HepG2 (cell line): ENCODE measurements at regions not wholly inside any gene's neighbourhood (a gene's known extent, or its start where the extent isn't known, plus 50 kb on each side); places are given as distances from the start of the nearest gene placed in this dataset.
A peak's percentile ranks its signal among the peaks of the same experiment; 100 is the strongest.
"Not testable (repeated sequence)": the region's sequence is repeated elsewhere in the genome, so short reads cannot be mapped to it uniquely, and the experiment has no call there.

Experiments used
- ATAC-seq: fragments of 200-7000 bp; cut with Tn5 transposase; 3 replicates; pipeline ENCODE4 v1.9.1; 2020; ENCODE audit warnings: mild to moderate bottlenecking, moderate library complexity
- BruUV-seq: library from RNA; stranded (reverse); fragments of 400-500 nt; replicated peaks from 2 replicates; lab custom pipeline; 2021; lab: Mats Ljungman, UMichigan
- CTCF ChIA-PET: fragments of 300-600 bp; formaldehyde crosslinking; extraction: SDS; loops from one replicate; lab custom pipeline; 2021; ENCODE audit warnings: low total read pairs, inconsistent platforms, low intra/inter-chr PET ratio; lab: Yijun Ruan, JAX
- POLR2A ChIA-PET: fragments of 350-600 bp; sonication (Branson Sonifier 250); formaldehyde crosslinking; loops from one replicate; lab custom pipeline; 2020; ENCODE audit warnings: antibody characterized with exemption, inconsistent platforms; lab: Yijun Ruan, JAX
- DNase-seq: peaks from one replicate; pipeline ENCODE4 v3.0.0-alpha.2; 2015; ENCODE audit warnings: low spot score
- FAIRE-seq: peaks from 3 replicates; lab custom pipeline; 2011; peaks lifted over from hg19 to GRCh38; lab: Jason Lieb, UNC
- H2AFZ ChIP-seq: one replicate; pipeline ENCODE4 v1.6.1; 2011; ENCODE audit warnings: low read length, inconsistent platforms
- H3K27ac ChIP-seq: fragments of 300-600 bp; 3 replicates; pipeline ENCODE4 v1.8.0; 2011; ENCODE audit warnings: mixed run types, mild to moderate bottlenecking, mixed read lengths, low read length, inconsistent platforms; ENCODE audit not compliant: insufficient read depth; ENCODE audit errors: extremely low read length
- H3K27me3 ChIP-seq, 2 experiments: fragments of 200-600 bp in 1 of 2; 2 replicates in 1 of 2; 3 replicates in 1 of 2; pipeline versions ENCODE4 v1.6.0 to v1.8.0; 2011; ENCODE audit warnings: low read length in 2 of 2, mild to moderate bottlenecking in 2 of 2, moderate library complexity in 2 of 2, inconsistent platforms in 1 of 2; ENCODE audit not compliant: insufficient read depth in 2 of 2, control insufficient read depth in 1 of 2
- H3K36me3 ChIP-seq, 2 experiments: fragments of 200-600 bp in 1 of 2; replicated peaks in 1 of 2; 2 replicates in 1 of 2; 3 replicates in 1 of 2; pipeline versions ENCODE4 v1.5.1 to v1.8.0; 2011; ENCODE audit warnings: low read length in 2 of 2, inconsistent platforms in 1 of 2; ENCODE audit not compliant: insufficient read depth in 2 of 2, control insufficient read depth in 1 of 2
- H3K4me1 ChIP-seq: 2 replicates; pipeline ENCODE4 v1.5.1; 2012; ENCODE audit warnings: low read length, inconsistent platforms; ENCODE audit not compliant: insufficient read depth
- H3K4me2 ChIP-seq: 2 replicates; pipeline ENCODE4 v1.6.0; 2011; ENCODE audit warnings: low read depth, low read length, inconsistent platforms
- H3K4me3 ChIP-seq, 3 experiments: fragments of 200-600 bp in 1 of 3; sonication (generic), shearing (Covaris generic) in 1 of 3; replicated peaks in 1 of 3; 2 replicates each; pipeline ENCODE4 v1.5.1; 2011 to 2016; ENCODE audit warnings: low read length in 3 of 3, inconsistent platforms in 2 of 3, low read depth in 2 of 3, mild to moderate bottlenecking in 2 of 3, control low read depth in 1 of 3, mixed read lengths in 1 of 3; ENCODE audit not compliant: insufficient read depth in 1 of 3
- H3K79me2 ChIP-seq: one replicate; pipeline ENCODE4 v1.6.1; 2011; ENCODE audit warnings: low read length, inconsistent platforms; ENCODE audit not compliant: insufficient read depth
- H3K9ac ChIP-seq: 2 replicates; pipeline ENCODE4 v1.6.0; 2011; ENCODE audit warnings: mild to moderate bottlenecking, low read depth, low read length, inconsistent platforms; ENCODE audit not compliant: insufficient read depth
- H3K9me3 ChIP-seq: 2 replicates; pipeline ENCODE4 v1.5.1; 2012; ENCODE audit warnings: mild to moderate bottlenecking, low read length
- H4K20me1 ChIP-seq: 2 replicates; pipeline ENCODE4 v1.6.0; 2011; ENCODE audit warnings: inconsistent platforms, mild to moderate bottlenecking, low read length, moderate library complexity; ENCODE audit not compliant: insufficient read depth
- CTCF ChIP-seq: sonication (generic); formaldehyde crosslinking; IDR thresholded peaks from 2 replicates; pipeline ENCODE4 v1.5.0; 2020; ENCODE audit warnings: mild to moderate bottlenecking, missing genetic modification reagents, moderate library complexity
- FIP1L1 ChIP-seq: fragments of 200-400 bp; formaldehyde crosslinking; IDR thresholded peaks from 2 replicates; pipeline ENCODE4 v1.6.1; 2018; ENCODE audit warnings: low read depth, mild to moderate bottlenecking, low read length, moderate library complexity, borderline replicate concordance; ENCODE audit not compliant: insufficient read depth
- HMGA1 ChIP-seq: sonication (generic); formaldehyde crosslinking; conservative IDR thresholded peaks from 2 replicates; pipeline ENCODE4 v1.4.0; 2020; ENCODE audit warnings: missing genetic modification reagents
- MLXIP ChIP-seq: sonication (generic); formaldehyde crosslinking; IDR thresholded peaks from 2 replicates; pipeline ENCODE4 v1.9.0; 2021; ENCODE audit warnings: missing genetic modification reagents, borderline replicate concordance
- MXI1 ChIP-seq: IDR thresholded peaks from 3 replicates; pipeline ENCODE4 v1.6.1; 2012; ENCODE audit warnings: low read depth, low read length, inconsistent platforms, borderline replicate concordance
- NCOA5 ChIP-seq: sonication (generic); formaldehyde crosslinking; IDR thresholded peaks from 2 replicates; pipeline ENCODE4 v1.4.0; 2020; ENCODE audit warnings: missing genetic modification reagents
- SMC3 ChIP-seq: IDR thresholded peaks from 2 replicates; pipeline ENCODE4 v1.6.1; 2011; ENCODE audit warnings: low read length, improper control_type of control experiment
- STAG1 ChIP-seq: sonication (generic); formaldehyde crosslinking; IDR thresholded peaks from 2 replicates; pipeline ENCODE4 v1.4.0; 2020; ENCODE audit warnings: missing genetic modification reagents
- TEAD2 ChIP-seq: sonication (generic); formaldehyde crosslinking; IDR thresholded peaks from 2 replicates; pipeline ENCODE4 v1.9.0; 2021; ENCODE audit warnings: missing genetic modification reagents
- ZNF7 ChIP-seq: IDR thresholded peaks from 2 replicates; pipeline ENCODE4 v1.6.1; 2016; ENCODE audit warnings: missing biosample characterization, missing genetic modification reagents
- ZSCAN9 ChIP-seq: IDR thresholded peaks from 2 replicates; pipeline ENCODE4 v1.6.1; 2016; ENCODE audit warnings: borderline replicate concordance
- WGBS: methylation state at CpG from one replicate; pipeline ENCODE4 v1.1.6; 2017; ENCODE audit warnings: low lambda C conversion rate; 5-methylcytosine and 5-hydroxymethylcytosine counted together
- in situ Hi-C: cut with HindIII; loops from 2 replicates; pipeline ENCODE4 v1.10.0; 2017; ENCODE audit warnings: low pct_unique_long_range_greater_than_20kb; ENCODE audit not compliant: extremely low pct_ligation_motif_present
- intact Hi-C: fragments of 100-400 bp; cut with micrococcal nuclease; formaldehyde crosslinking; loops from one replicate; pipeline ENCODE4 v1.10.0; 2022; ENCODE audit not compliant: unreplicated experiment

GRCh38 chr1:54468288-54469084, 62.3 kb upstream of the SSBP3 start:
- BruUV-seq, DNase-seq, CTCF ChIA-PET, H2AFZ ChIP-seq, H3K4me3 ChIP-seq, POLR2A ChIA-PET, in situ Hi-C loops, H3K36me3 ChIP-seq, H4K20me1 ChIP-seq, H3K27ac ChIP-seq, H3K9ac ChIP-seq, H3K9me3 ChIP-seq, H3K4me2 ChIP-seq, FAIRE-seq, H3K79me2 ChIP-seq, intact Hi-C loops: not testable (repeated sequence)
- TF ChIP-seq STAG1 (CRISPR knock-in tag) (peak; percentile 66), SMC3 (peak; percentile 20; the same call in 1 of the 2 replicates), CTCF (CRISPR knock-in tag) (peak; percentile 58)
- ATAC-seq = peak; percentile 51; the same call in 2 of the 3 replicates
- Histone ChIP-seq H3K27me3 (peaks cover 2 to 32% of the 10 kb centered on the region in 2 experiments; a peak in 4 of 5 replicates), H3K4me1 (peaks cover 23% of the 10 kb centered on the region)
- 41% methylated on average over 4 of the region's 5 CpGs for WGBS

- no peak for ATAC-seq
- TF ChIP-seq ZSCAN9 (no peak), MLXIP (CRISPR knock-in tag) (no peak), MXI1 (no peak), TEAD2 (CRISPR knock-in tag) (no peak), NCOA5 (CRISPR knock-in tag) (no peak), HMGA1 (no peak), FIP1L1 (no peak), ZNF7 (no peak)
Observed at GRCh38 chr1:54465351-54465811, 59.2 kb upstream of the SSBP3 start.

More at GRCh38 chr1:54465351-54465811, 59.2 kb upstream of the SSBP3 start:
- BruUV-seq = no TSS peak
- Histone ChIP-seq H3K9me3 (no peaks in the 10 kb centered on the region), H2AFZ (no peak overlapping the region), H4K20me1 (no peaks in the 10 kb centered on the region), H3K9ac (no peak overlapping the region), H3K27ac (no peak overlapping the region), H3K4me1 (peaks cover 16% of the 10 kb centered on the region), H3K36me3 (no peaks in the 10 kb centered on the region), H3K4me2 (no peak overlapping the region), H3K27me3 (peaks cover 2 to 44% of the 10 kb centered on the region in 2 experiments; a peak in 3 of 5 replicates), H3K4me3 (no peak overlapping the region), H3K79me2 (no peaks in the 10 kb centered on the region)
- no peak for FAIRE-seq
- WGBS = 12% methylated on average over 4 of the region's 5 CpGs
- ChIA-PET CTCF (no interaction called here), POLR2A (no interaction called here)
- in situ Hi-C loops (no loop called here), intact Hi-C loops (no loop called here)
- no peak for DNase-seq
